Caco-2 (cell line): ENCODE measurements at regions not wholly inside any gene's neighbourhood (a gene's known extent, or its start where the extent isn't known, plus 50 kb on each side); places are given as distances from the start of the nearest gene placed in this dataset.
"Not testable (repeated sequence)": the region's sequence is repeated elsewhere in the genome, so short reads cannot be mapped to it uniquely, and the experiment has no call there.

ENCODE experiments used
- BruUV-seq: library from RNA; stranded (reverse); fragments of 400-500 nt; replicated peaks from 2 replicates; lab custom pipeline; 2021; lab: Mats Ljungman, UMichigan
- CTCF ChIA-PET: fragments of 300-600 bp; sonication (Branson Sonifier 250); formaldehyde crosslinking; loops from one replicate; lab custom pipeline; 2022; ENCODE audit warnings: antibody characterized with exemption; lab: Charles Lee
- POLR2A ChIA-PET: fragments of 300-600 bp; sonication (Branson Sonifier 250); formaldehyde crosslinking; loops from one replicate; lab custom pipeline; 2022; ENCODE audit warnings: antibody characterized with exemption; lab: Charles Lee
- DNase-seq, 2 experiments: peaks; one replicate each; pipeline versions ENCODE4 v3.0.0 to v3.0.0-alpha.2; 2020 to 2022
- H3K27me3 ChIP-seq: replicated peaks from 2 replicates; pipeline ENCODE4 v1.6.0; 2011; ENCODE audit warnings: low read length; ENCODE audit not compliant: control insufficient read depth, insufficient read depth
- H3K36me3 ChIP-seq: 2 replicates; pipeline ENCODE4 v1.5.1; 2011; ENCODE audit warnings: low read length; ENCODE audit not compliant: control insufficient read depth, insufficient read depth
- H3K4me1 ChIP-seq: fragments of 250-450 bp; sonication (Bioruptor Pico); 2 replicates; pipeline ENCODE4 v1.5.1; 2020; ENCODE audit warnings: mild to moderate bottlenecking
- H3K4me3 ChIP-seq: 2 replicates; pipeline ENCODE4 v1.5.1; 2011; ENCODE audit warnings: low read depth, mild to moderate bottlenecking, control low read depth, low read length
- H3K9me3 ChIP-seq: fragments of 250-450 bp; sonication (Bioruptor Pico); 2 replicates; pipeline ENCODE4 v1.5.1; 2020; ENCODE audit warnings: mild to moderate bottlenecking, moderate library complexity
- H3K27ac Mint-ChIP-seq: one replicate; pipeline ENCODE4 v1.8.0; 2022; ENCODE audit warnings: mixed read lengths; ENCODE audit not compliant: unreplicated experiment
- H3K27me3 Mint-ChIP-seq: one replicate; pipeline ENCODE4 v1.8.0; 2022; ENCODE audit warnings: mixed read lengths; ENCODE audit not compliant: insufficient read depth, unreplicated experiment
- H3K36me3 Mint-ChIP-seq: one replicate; pipeline ENCODE4 v1.8.0; 2022; ENCODE audit warnings: mild to moderate bottlenecking, mixed read lengths; ENCODE audit not compliant: insufficient read depth, unreplicated experiment
- H3K4me1 Mint-ChIP-seq: one replicate; pipeline ENCODE4 v1.8.0; 2022; ENCODE audit warnings: low read depth, mixed read lengths; ENCODE audit not compliant: unreplicated experiment
- H3K4me3 Mint-ChIP-seq: one replicate; pipeline ENCODE4 v1.8.0; 2022; ENCODE audit warnings: mild to moderate bottlenecking, moderate library complexity, mixed read lengths; ENCODE audit not compliant: unreplicated experiment
- H3K9me3 Mint-ChIP-seq: one replicate; pipeline ENCODE4 v1.8.0; 2022; ENCODE audit warnings: mixed read lengths; ENCODE audit not compliant: unreplicated experiment
- intact Hi-C: fragments of 100-400 bp; cut with micrococcal nuclease; formaldehyde crosslinking; loops from one replicate; pipeline ENCODE4 v1.10.0; 2022; ENCODE audit not compliant: unreplicated experiment

- H3K27me3 Mint-ChIP-seq, H3K4me3 ChIP-seq, CTCF ChIA-PET: not testable (repeated sequence)
Observed at GRCh38 chr17:18569489-18569913, 74.7 kb downstream of the TBC1D28 start.

GRCh38 chr17:18572536-18572935, 71.7 kb downstream of the TBC1D28 start:
- DNase-seq, H3K36me3 ChIP-seq, H3K9me3 ChIP-seq, H3K4me3 ChIP-seq, BruUV-seq, CTCF ChIA-PET, H3K27ac Mint-ChIP-seq, H3K27me3 ChIP-seq, H3K9me3 Mint-ChIP-seq, intact Hi-C loops, H3K4me3 Mint-ChIP-seq, POLR2A ChIA-PET, H3K4me1 ChIP-seq, H3K4me1 Mint-ChIP-seq, H3K27me3 Mint-ChIP-seq: not testable (repeated sequence)
- H3K36me3 Mint-ChIP-seq, result peaks cover 14% of the 10 kb centered on the region

More at GRCh38 chr17:18569489-18569913, 74.7 kb downstream of the TBC1D28 start:
- H3K4me3 Mint-ChIP-seq, result peak overlapping the region; percentile 57
- POLR2A ChIA-PET, H3K9me3 ChIP-seq, H3K36me3 ChIP-seq, H3K27ac Mint-ChIP-seq, H3K9me3 Mint-ChIP-seq, intact Hi-C loops, DNase-seq, H3K4me1 ChIP-seq, BruUV-seq, H3K27me3 ChIP-seq, H3K4me1 Mint-ChIP-seq: not testable (repeated sequence)
- H3K36me3 Mint-ChIP-seq, result peaks cover 14% of the 10 kb centered on the region

- BruUV-seq, H3K4me3 ChIP-seq, intact Hi-C loops, H3K4me3 Mint-ChIP-seq, H3K27ac Mint-ChIP-seq, H3K9me3 ChIP-seq, DNase-seq, H3K9me3 Mint-ChIP-seq, H3K27me3 ChIP-seq, CTCF ChIA-PET, H3K4me1 Mint-ChIP-seq, H3K36me3 ChIP-seq, H3K27me3 Mint-ChIP-seq, H3K4me1 ChIP-seq, POLR2A ChIA-PET: not testable (repeated sequence)
- H3K36me3 Mint-ChIP-seq, result peaks cover 14% of the 10 kb centered on the region
Observed at GRCh38 chr17:18574137-18574536, 70.1 kb downstream of the TBC1D28 start.
